ENCODE measurements at regions not wholly inside any gene's neighbourhood (a gene's known extent, or its start where the extent isn't known, plus 50 kb on each side); places are given as distances from the start of the nearest gene placed in this dataset.

GRCh38 chr7:25512061-25512687 lies 283.9 kb upstream of the NPVF start:
- Histone ChIP-seq H3K27ac (no peak overlapping the region), H3K4me3 (no peak overlapping the region)
- DNase-seq (ENCODE audit: low spot score) = no peak
- no peak for TF ChIP-seq CTCF (IDR thresholded peaks at IDR 0.05)

GRCh38 chr7:25515633-25516275 lies 287.5 kb upstream of the NPVF start:
- TF ChIP-seq CTCF (IDR thresholded peaks at IDR 0.05) = no peak
- no peak overlapping the region for H3K4me3 ChIP-seq
- DNase-seq (ENCODE audit: low spot score) = no peak
- no peak overlapping the region for H3K27ac ChIP-seq

- no peak for DNase-seq (ENCODE audit: low spot score)
- no peak overlapping the region for H3K4me3 ChIP-seq
- no peak for TF ChIP-seq CTCF (IDR thresholded peaks at IDR 0.05)
- H3K27ac ChIP-seq = no peak overlapping the region
Measured at GRCh38 chr7:25517906-25518305, 289.6 kb upstream of the NPVF start.

- DNase-seq (ENCODE audit: low spot score) = no peak
- H3K4me3 ChIP-seq = no peak overlapping the region
- H3K27ac ChIP-seq = no peak overlapping the region
- TF ChIP-seq CTCF (IDR thresholded peaks at IDR 0.05) = no peak
Measured at GRCh38 chr7:25520017-25520416, 291.7 kb upstream of the NPVF start.

- no peak for DNase-seq (ENCODE audit: low spot score)
- no peak for TF ChIP-seq CTCF (IDR thresholded peaks at IDR 0.05)
- Histone ChIP-seq H3K27ac (no peak overlapping the region), H3K4me3 (no peak overlapping the region)
Measured at GRCh38 chr7:25520516-25520915, 292.2 kb upstream of the NPVF start.

GRCh38 chr7:25521236-25521635 lies 292.9 kb upstream of the NPVF start:
- DNase-seq (ENCODE audit: low spot score) = no peak
- TF ChIP-seq CTCF (IDR thresholded peaks at IDR 0.05) = no peak
- no peak overlapping the region for H3K4me3 ChIP-seq
- no peak overlapping the region for H3K27ac ChIP-seq

- DNase-seq (ENCODE audit: low spot score) = no peak
- Histone ChIP-seq H3K27ac (no peak overlapping the region), H3K4me3 (no peak overlapping the region)
- no peak for TF ChIP-seq CTCF (IDR thresholded peaks at IDR 0.05)
Measured at GRCh38 chr7:25522727-25523126, 294.4 kb upstream of the NPVF start.
